ENCODE measurements at regions not wholly inside any gene's neighbourhood (a gene's known extent, or its start where the extent isn't known, plus 50 kb on each side); places are given as distances from the start of the nearest gene placed in this dataset.

DNA sequence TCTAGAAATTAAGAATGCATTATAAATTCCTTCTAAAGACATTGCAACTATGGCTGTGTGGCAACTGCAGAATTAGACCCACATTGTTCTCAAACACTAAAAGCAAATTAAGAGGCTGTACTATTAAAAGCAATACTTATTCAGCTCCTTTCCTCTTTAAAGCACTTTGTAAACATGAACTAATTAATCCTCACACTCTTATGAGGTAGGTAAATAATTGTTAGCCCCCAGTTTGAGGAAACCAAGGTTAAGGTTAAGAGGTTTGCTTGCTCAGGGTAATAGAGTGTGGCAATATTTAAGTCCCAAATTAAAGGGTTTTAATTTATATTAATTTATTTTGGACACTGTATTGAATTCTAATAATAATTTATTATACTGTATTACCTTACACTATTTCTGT, 553.8 kb downstream of the LRRIQ3 start:
- intact Hi-C loops (cut with DNase I, micrococcal nuclease) = no loop called here
- Histone ChIP-seq H3K4me1 (ENCODE audit: low read depth) (no peaks in the 10 kb centered on the region), H3K4me3 (no peak overlapping the region), H3K9me3 (no peaks in the 10 kb centered on the region), H3K36me3 (ENCODE audit: low read depth) (no peaks in the 10 kb centered on the region)
- TF ChIP-seq, protein P1, sequence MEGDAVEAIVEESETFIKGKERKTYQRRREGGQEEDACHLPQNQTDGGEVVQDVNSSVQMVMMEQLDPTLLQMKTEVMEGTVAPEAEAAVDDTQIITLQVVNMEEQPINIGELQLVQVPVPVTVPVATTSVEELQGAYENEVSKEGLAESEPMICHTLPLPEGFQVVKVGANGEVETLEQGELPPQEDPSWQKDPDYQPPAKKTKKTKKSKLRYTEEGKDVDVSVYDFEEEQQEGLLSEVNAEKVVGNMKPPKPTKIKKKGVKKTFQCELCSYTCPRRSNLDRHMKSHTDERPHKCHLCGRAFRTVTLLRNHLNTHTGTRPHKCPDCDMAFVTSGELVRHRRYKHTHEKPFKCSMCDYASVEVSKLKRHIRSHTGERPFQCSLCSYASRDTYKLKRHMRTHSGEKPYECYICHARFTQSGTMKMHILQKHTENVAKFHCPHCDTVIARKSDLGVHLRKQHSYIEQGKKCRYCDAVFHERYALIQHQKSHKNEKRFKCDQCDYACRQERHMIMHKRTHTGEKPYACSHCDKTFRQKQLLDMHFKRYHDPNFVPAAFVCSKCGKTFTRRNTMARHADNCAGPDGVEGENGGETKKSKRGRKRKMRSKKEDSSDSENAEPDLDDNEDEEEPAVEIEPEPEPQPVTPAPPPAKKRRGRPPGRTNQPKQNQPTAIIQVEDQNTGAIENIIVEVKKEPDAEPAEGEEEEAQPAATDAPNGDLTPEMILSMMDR (IDR thresholded peaks at IDR 0.05) = no peak
- DNase-seq (no peak), ATAC-seq (no peak)

DNA sequence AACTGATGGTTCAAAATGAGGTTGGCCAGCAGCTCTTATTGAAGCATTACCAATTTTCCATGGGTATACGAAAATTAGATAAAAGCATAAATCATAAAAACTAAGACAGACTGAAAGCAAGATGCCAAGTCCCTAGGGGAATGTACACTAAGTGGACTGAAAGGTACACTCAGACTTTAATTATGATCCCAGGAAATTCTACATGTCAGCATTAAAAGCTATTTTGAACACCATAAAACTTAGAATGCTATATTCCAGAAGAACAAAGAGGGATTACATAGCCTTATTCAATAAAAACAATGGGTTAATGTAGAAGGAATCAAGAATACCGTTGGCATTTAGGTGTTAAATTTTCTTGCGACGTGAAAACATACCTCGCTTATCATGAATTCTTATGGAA, 558.5 kb downstream of the LRRIQ3 start:
- no peaks in the 10 kb centered on the region for H3K36me3 ChIP-seq (ENCODE audit: low read depth)
- TF ChIP-seq, protein P1 (IDR thresholded peaks at IDR 0.05) = no peak
- H3K4me1 ChIP-seq (ENCODE audit: low read depth) = no peaks in the 10 kb centered on the region
- ATAC-seq = no peak
- no peaks in the 10 kb centered on the region for H3K9me3 ChIP-seq
- no peak overlapping the region for H3K4me3 ChIP-seq
- intact Hi-C loops (cut with DNase I, micrococcal nuclease) = no loop called here
- DNase-seq = no peak

DNA sequence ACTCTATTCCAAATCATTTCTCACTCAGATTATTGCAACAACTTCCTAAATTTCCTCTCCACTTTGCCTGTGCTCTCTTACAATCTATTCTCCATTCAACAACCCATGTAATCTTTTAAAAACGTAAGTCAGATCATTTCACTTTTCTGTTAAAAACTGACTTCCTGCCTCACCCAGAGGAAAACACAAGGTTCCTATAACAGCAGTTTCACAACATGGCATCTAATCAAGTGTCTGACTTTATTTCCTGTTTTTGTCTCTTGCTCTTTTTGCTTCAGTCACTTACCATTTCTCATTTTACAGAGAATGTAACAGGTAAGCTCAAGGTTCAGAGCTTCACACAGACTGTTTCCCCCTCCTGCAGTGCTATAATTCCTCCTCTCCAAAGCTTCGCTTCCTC, 560.7 kb downstream of the LRRIQ3 start:
- Histone ChIP-seq H3K9me3 (no peaks in the 10 kb centered on the region), H3K4me3 (no peak overlapping the region), H3K36me3 (ENCODE audit: low read depth) (no peaks in the 10 kb centered on the region), H3K4me1 (ENCODE audit: low read depth) (no peaks in the 10 kb centered on the region)
- ATAC-seq = no peak
- no peak for DNase-seq
- TF ChIP-seq, protein P1 (IDR thresholded peaks at IDR 0.05) = no peak
- intact Hi-C loops (cut with DNase I, micrococcal nuclease) = no loop called here

DNA sequence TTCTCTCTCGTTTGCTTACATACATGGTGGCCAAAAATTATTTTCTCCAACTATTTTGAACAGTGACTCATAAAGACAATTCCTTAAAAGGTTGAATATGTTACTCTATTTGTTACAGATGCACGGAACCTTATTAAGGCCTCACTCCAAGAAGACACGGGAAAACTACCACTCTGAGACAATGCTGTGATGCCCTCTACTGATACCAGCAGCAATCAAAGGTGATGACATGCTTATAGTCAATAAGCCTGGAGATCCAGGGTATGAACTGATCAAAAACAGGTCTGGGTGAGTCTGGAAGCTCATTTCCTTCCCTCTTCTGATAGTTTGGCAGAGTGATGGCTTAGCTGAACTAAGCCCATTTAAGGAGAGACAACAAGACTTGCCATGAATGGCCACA, 563.0 kb downstream of the LRRIQ3 start:
- H3K4me3 ChIP-seq = no peak overlapping the region
- peak; percentile 52 for ATAC-seq
- H3K9me3 ChIP-seq = no peaks in the 10 kb centered on the region
- TF ChIP-seq, protein P1 (IDR thresholded peaks at IDR 0.05) = no peak
- H3K4me1 ChIP-seq (ENCODE audit: low read depth) = no peaks in the 10 kb centered on the region
- no peaks in the 10 kb centered on the region for H3K36me3 ChIP-seq (ENCODE audit: low read depth)
- peak in 1 of 3 donors; percentile 4 for DNase-seq
- intact Hi-C loops (cut with DNase I, micrococcal nuclease) = no loop called here

DNA sequence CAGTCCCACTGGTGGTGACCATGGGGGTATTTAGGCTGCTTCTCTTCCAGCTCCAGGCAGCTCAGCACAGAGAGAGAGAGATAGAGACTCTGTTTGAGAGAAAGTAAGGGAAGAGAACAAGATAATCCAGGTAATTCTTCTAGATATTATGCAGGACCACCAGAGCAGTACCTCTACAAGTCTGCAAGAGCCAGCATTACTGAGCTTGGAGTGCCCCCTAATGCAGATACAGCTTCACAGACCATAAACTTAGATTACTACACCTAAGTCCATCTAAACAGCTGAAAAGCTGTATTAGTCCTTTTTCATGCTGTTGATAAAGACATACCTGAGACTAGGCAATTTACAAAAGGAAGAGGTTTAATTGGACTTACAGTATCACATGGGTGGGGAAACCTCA, 570.3 kb downstream of the LRRIQ3 start:
- Histone ChIP-seq H3K4me3 (no peak overlapping the region), H3K4me1 (ENCODE audit: low read depth) (no peaks in the 10 kb centered on the region), H3K36me3 (ENCODE audit: low read depth) (no peaks in the 10 kb centered on the region), H3K9me3 (no peaks in the 10 kb centered on the region)
- TF ChIP-seq, protein P1 (IDR thresholded peaks at IDR 0.05) = no peak
- DNase-seq (no peak), ATAC-seq (no peak)
- intact Hi-C loops (cut with DNase I, micrococcal nuclease) = no loop called here

DNA sequence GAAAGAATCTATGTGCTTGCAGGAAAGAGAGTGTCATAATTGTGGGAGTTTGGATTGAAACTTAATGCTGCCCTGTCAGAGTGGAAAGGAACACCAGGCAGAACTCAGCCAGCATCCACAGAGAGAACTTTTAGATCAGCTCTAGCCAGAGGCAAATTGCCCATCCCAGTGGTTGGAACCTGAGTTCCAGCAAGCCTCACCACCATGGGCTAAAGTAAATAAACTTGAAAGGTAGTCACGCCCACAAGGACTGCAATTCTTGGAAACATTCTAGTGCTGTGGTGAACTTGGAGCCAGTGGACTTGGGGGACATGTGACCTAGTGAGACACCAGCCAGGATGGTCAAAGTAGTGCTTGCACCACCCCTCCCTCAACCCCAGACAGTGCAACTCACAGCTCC, 571.6 kb downstream of the LRRIQ3 start:
- no peak overlapping the region for H3K4me3 ChIP-seq
- no peaks in the 10 kb centered on the region for H3K36me3 ChIP-seq (ENCODE audit: low read depth)
- DNase-seq (no peak), ATAC-seq (no peak)
- TF ChIP-seq, protein P1 (IDR thresholded peaks at IDR 0.05) = no peak
- H3K4me1 ChIP-seq (ENCODE audit: low read depth) = no peaks in the 10 kb centered on the region
- intact Hi-C loops (cut with DNase I, micrococcal nuclease) = no loop called here
- no peaks in the 10 kb centered on the region for H3K9me3 ChIP-seq
